ENCODE measurements at regions not wholly inside any gene's neighbourhood (a gene's known extent, or its start where the extent isn't known, plus 50 kb on each side); places are given as distances from the start of the nearest gene placed in this dataset.

DNA sequence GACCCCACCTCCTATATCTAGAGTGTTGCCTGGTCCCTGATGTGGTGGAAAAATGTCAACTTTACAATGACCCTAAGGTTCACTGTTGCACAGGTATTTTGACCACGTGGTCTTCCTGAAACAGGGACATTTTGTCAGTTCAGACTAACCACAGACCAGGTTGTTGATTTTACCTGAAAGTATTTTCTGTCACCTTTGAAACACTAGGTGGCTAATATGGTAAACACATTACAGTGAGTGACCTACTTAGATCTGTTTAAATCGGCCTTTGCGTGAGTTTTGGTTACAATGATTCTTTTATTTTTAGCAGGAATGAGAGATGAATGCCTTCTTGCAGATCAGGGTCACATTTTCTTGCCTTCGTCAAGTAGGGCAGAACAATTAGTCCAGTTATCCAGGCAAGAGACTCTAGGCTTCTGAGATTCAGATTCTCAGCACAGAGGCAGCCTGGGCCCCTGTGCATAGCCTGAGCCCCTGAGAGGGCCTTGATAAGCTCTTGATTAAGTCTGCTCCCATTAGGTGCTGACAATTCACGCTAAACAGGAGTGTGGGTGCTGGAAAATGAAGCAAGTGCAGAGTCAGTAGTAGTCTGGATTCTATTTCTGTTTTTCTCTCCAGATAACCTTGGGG is 226.2 kb downstream of the KCNS3 start:
- TF ChIP-seq, protein P1, sequence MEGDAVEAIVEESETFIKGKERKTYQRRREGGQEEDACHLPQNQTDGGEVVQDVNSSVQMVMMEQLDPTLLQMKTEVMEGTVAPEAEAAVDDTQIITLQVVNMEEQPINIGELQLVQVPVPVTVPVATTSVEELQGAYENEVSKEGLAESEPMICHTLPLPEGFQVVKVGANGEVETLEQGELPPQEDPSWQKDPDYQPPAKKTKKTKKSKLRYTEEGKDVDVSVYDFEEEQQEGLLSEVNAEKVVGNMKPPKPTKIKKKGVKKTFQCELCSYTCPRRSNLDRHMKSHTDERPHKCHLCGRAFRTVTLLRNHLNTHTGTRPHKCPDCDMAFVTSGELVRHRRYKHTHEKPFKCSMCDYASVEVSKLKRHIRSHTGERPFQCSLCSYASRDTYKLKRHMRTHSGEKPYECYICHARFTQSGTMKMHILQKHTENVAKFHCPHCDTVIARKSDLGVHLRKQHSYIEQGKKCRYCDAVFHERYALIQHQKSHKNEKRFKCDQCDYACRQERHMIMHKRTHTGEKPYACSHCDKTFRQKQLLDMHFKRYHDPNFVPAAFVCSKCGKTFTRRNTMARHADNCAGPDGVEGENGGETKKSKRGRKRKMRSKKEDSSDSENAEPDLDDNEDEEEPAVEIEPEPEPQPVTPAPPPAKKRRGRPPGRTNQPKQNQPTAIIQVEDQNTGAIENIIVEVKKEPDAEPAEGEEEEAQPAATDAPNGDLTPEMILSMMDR (IDR thresholded peaks at IDR 0.05): no peak
- no peak for TF ChIP-seq POLR2A (IDR thresholded peaks at IDR 0.05)
